ENCODE measurements at regions not wholly inside any gene's neighbourhood (a gene's known extent, or its start where the extent isn't known, plus 50 kb on each side); places are given as distances from the start of the nearest gene placed in this dataset.
A peak's percentile ranks its signal among the peaks of the same experiment; 100 is the strongest.

DNA sequence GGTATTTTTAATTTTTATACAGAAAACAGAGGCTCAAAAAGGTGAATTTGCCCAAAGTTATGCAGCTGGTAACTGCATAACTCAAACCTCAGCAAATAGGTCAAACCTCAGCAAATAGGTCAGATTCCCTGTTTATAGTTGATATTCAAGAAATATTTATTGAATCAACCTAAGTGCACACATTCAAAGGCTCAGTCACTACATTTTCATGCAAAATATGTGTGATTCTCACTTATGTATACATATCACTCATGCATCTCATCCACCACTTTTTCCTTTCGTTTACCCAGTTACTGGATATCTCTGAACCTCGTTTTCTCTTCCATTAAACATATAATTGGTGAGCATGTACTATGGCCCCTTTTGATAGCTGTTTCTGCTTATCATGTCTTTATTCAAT is 158.3 kb upstream of the C1orf21 start:
- H3K4me3 ChIP-seq (replicated peaks in 1 of 2; ENCODE audit: low read depth in 2 of 2, low read length in 2 of 2): no peak overlapping the region
- DNase-seq (ENCODE audit: low read depth in 2 of 2): no peak
- TF ChIP-seq, protein P1, sequence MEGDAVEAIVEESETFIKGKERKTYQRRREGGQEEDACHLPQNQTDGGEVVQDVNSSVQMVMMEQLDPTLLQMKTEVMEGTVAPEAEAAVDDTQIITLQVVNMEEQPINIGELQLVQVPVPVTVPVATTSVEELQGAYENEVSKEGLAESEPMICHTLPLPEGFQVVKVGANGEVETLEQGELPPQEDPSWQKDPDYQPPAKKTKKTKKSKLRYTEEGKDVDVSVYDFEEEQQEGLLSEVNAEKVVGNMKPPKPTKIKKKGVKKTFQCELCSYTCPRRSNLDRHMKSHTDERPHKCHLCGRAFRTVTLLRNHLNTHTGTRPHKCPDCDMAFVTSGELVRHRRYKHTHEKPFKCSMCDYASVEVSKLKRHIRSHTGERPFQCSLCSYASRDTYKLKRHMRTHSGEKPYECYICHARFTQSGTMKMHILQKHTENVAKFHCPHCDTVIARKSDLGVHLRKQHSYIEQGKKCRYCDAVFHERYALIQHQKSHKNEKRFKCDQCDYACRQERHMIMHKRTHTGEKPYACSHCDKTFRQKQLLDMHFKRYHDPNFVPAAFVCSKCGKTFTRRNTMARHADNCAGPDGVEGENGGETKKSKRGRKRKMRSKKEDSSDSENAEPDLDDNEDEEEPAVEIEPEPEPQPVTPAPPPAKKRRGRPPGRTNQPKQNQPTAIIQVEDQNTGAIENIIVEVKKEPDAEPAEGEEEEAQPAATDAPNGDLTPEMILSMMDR (IDR thresholded peaks at IDR 0.05; ENCODE audit: low read depth, low read length): no peak

DNA sequence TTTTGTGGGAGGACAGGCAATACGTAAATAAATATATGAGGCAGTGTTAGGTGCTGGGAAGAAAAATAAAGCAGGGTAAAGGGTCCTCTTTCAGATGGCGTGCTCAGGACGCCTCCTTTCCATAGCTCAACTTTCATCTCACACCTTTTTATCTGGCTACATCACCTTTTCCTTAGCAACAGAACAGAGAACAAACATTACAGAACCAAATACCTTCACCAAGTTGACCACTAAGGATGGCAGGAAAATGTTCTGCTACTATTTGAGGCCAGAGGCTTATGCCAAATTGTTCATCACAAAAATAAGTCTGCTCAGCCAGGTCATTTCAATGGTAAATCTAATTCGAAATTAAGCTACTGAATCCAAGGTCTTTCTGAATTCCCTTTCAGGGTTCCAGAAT is 149.2 kb upstream of the C1orf21 start:
- TF ChIP-seq, protein P1 (IDR thresholded peaks at IDR 0.05; ENCODE audit: low read depth, low read length): no peak
- H3K4me3 ChIP-seq (replicated peaks in 1 of 2; ENCODE audit: low read depth in 2 of 2, low read length in 2 of 2): no peak overlapping the region
- no peak for DNase-seq (ENCODE audit: low read depth in 2 of 2)

DNA sequence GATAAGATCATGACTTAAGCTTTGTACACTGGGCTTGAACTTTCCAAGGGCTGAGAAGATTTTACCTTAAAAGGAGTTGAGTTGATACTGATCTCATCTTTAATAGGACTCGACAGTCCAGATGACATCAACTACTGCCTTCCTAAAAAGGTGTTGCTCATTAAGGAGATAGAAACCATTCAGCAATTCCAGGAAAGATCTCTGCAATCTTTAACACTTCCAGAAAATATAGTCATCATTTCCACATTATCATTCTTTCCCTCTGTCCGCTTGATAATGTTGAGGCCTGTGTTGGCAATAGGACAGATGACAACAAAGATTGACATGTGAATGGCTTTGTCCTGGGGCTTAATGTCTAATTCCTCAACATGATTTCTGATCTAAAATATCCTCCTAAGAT is 145.4 kb upstream of the C1orf21 start:
- no peak for DNase-seq (ENCODE audit: low read depth in 2 of 2)
- no peak overlapping the region for H3K4me3 ChIP-seq (replicated peaks in 1 of 2; ENCODE audit: low read depth in 2 of 2, low read length in 2 of 2)
- TF ChIP-seq, protein P1 (IDR thresholded peaks at IDR 0.05; ENCODE audit: low read depth, low read length): no peak

DNA sequence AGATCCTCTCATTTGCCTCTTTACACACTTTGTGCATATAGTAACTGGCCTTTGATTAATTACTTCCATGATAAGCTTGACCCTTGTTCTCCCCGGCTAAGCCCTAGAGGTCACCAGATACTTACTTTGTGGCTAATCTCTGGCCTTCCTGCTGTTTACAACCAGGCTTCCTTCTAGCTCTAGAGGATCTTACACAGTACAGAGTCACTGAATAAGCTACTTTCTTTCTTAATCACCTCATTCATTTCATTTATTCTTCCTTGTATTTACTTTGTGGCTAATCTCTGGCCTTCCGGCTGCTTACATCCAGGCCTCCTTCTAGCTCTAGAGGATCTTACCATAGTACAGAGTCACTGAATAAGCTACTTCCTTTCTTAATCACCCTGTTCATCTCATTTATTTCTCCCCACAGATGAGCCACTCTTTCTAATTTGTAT is 144.3 kb upstream of the C1orf21 start:
- TF ChIP-seq, protein P1 (IDR thresholded peaks at IDR 0.05; ENCODE audit: low read depth, low read length): no peak
- H3K4me3 ChIP-seq (replicated peaks in 1 of 2; ENCODE audit: low read depth in 2 of 2, low read length in 2 of 2): no peak overlapping the region
- DNase-seq (ENCODE audit: low read depth in 2 of 2): peak; percentile 44 to 48

DNA sequence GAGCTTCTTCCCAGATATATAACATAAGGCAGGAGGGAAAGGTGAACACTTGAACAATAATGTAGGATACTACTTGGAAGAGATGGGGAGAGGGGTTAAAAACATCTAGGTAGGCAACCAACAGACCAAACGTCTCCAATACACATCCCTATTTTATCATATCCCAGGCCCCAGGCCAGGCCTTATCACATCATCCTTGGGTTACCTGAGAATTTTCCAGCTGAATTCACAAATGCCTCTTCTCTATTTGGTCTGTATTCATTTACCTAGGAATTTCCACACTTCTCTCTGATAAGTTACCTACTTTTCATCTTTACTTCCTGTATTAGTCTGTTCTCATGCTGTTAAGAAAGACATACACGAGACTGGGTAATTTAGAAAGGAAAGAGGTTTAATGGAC is 141.9 kb upstream of the C1orf21 start:
- TF ChIP-seq, protein P1 (IDR thresholded peaks at IDR 0.05; ENCODE audit: low read depth, low read length): no peak
- no peak for DNase-seq (ENCODE audit: low read depth in 2 of 2)
- no peak overlapping the region for H3K4me3 ChIP-seq (replicated peaks in 1 of 2; ENCODE audit: low read depth in 2 of 2, low read length in 2 of 2)

DNA sequence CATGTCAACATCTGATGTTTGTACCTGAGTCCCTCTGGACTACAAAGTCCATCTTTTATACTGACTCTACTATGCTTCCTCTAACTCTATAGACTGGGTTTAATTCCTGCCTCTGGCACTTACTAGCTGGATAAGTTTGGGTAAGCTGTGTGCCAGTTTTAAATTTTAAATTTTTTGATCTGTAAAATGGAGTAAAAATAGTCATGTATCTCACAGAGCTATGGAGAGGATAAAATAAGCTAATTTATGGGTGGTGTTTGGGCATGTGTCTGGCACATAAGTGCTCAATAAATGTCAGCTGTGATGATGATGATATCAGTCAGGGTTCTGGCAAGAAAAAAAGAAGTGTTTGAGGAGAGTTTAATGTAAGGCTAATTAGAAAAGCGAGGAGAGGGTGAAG is 139.2 kb upstream of the C1orf21 start:
- H3K4me3 ChIP-seq (replicated peaks in 1 of 2; ENCODE audit: low read depth in 2 of 2, low read length in 2 of 2): no peak overlapping the region
- DNase-seq (ENCODE audit: low read depth in 2 of 2): no peak
- TF ChIP-seq, protein P1 (IDR thresholded peaks at IDR 0.05; ENCODE audit: low read depth, low read length): no peak

DNA sequence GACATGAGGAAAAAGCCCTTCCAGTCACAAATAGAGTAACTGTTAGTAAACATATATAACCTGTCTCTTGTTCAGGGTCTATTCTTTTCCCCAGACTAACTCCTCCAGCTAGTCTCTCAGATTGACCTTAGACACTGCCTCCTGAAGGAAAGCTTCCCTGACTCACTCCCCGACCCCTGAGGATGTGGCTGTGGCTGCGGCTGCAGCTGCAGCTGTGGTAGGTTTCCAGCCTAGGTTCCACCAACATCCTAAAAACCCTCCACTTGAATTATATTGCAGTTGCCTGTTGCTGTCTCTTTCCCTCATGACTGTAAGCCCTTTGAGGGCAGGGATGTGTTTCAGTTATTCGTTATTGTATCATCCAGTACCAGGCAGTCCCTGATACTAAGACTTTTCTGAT is 132.9 kb upstream of the C1orf21 start:
- TF ChIP-seq, protein P1 (IDR thresholded peaks at IDR 0.05; ENCODE audit: low read depth, low read length): no peak
- no peak overlapping the region for H3K4me3 ChIP-seq (replicated peaks in 1 of 2; ENCODE audit: low read depth in 2 of 2, low read length in 2 of 2)
- DNase-seq (ENCODE audit: low read depth in 2 of 2): no peak
